B cell (primary cell): ENCODE measurements at regions not wholly inside any gene's neighbourhood (a gene's known extent, or its start where the extent isn't known, plus 50 kb on each side); places are given as distances from the start of the nearest gene placed in this dataset.

Source experiments
- ATAC-seq: fragments of 200-7000 bp; cut with Tn5 transposase; one replicate; pipeline ENCODE4 v1.10.0; 2021; ENCODE audit warnings: low read depth, mild to moderate bottlenecking, moderate number of reproducible peaks, moderate library complexity
- CTCF ChIA-PET: fragments of 350-600 bp; sonication (Branson Sonifier 250); formaldehyde crosslinking; loops from one replicate; lab custom pipeline; 2021; ENCODE audit warnings: antibody characterized with exemption, inconsistent platforms; lab: Charles Lee
- POLR2A ChIA-PET: fragments of 350-600 bp; sonication (Branson Sonifier 250); formaldehyde crosslinking; loops from one replicate; lab custom pipeline; 2021; ENCODE audit warnings: antibody characterized with exemption; lab: Charles Lee
- DNase-seq: peaks from one replicate; pipeline ENCODE4 v3.0.0; 2013
- H2AFZ ChIP-seq: 2 replicates; pipeline ENCODE4 v1.6.1; 2012; ENCODE audit warnings: mild to moderate bottlenecking, low read depth, low read length; ENCODE audit not compliant: insufficient read depth, poor library complexity, severe bottlenecking
- H3K27ac ChIP-seq, 2 donors: 1 replicate in 1 of 2; 2 replicates in 1 of 2; pipeline ENCODE4 v1.5.1; 2012 to 2013; ENCODE audit warnings: low read length in 2 of 2, mild to moderate bottlenecking in 2 of 2, moderate library complexity in 1 of 2
- H3K27me3 ChIP-seq, 4 experiments: fragments of 200-600 bp in 1 of 4; sonication (generic) in 1 of 4; replicated peaks in 1 of 4; 1 replicate in 2 of 4; 2 replicates in 2 of 4; pipeline versions ENCODE4 v1.6.1 to v1.7.0; 2013 to 2016; ENCODE audit warnings: low read length in 3 of 4, mild to moderate bottlenecking in 2 of 4, mixed read lengths in 1 of 4, moderate library complexity in 1 of 4; ENCODE audit not compliant: insufficient read depth in 4 of 4, control insufficient read depth in 3 of 4; ENCODE audit errors: control extremely low read depth in 1 of 4
- H3K36me3 ChIP-seq, 2 experiments: replicated peaks in 1 of 2; 1 replicate in 1 of 2; 2 replicates in 1 of 2; pipeline versions ENCODE4 v1.6.1 to v1.7.1; 2013; ENCODE audit warnings: low read length in 1 of 2; ENCODE audit not compliant: insufficient read depth in 2 of 2, control insufficient read depth in 1 of 2; ENCODE audit errors: control extremely low read depth in 1 of 2, extremely low read depth in 1 of 2
- H3K4me1 ChIP-seq, 2 donors: fragments of 200-600 bp in 1 of 2; sonication (generic) in 1 of 2; 1 replicate in 1 of 2; 2 replicates in 1 of 2; pipeline versions ENCODE4 v1.5.1 to v1.6.1; 2013 to 2017; ENCODE audit warnings: low read length in 2 of 2; ENCODE audit not compliant: control insufficient read depth in 2 of 2, insufficient read depth in 2 of 2
- H3K4me2 ChIP-seq: replicated peaks from 2 replicates; pipeline ENCODE3; 2012; ENCODE audit warnings: mild to moderate bottlenecking, low read depth, low read length; ENCODE audit not compliant: poor library complexity, severe bottlenecking
- H3K4me3 ChIP-seq, 5 experiments: fragments of 200-600 bp in 1 of 5; sonication (generic) in 1 of 5; 1 replicate in 3 of 5; 2 replicates in 2 of 5; pipeline versions ENCODE4 v1.5.1 to v1.7.0; 2011 to 2016; ENCODE audit warnings: low read length in 4 of 5, mild to moderate bottlenecking in 4 of 5, low read depth in 2 of 5, control low read depth in 1 of 5, moderate library complexity in 1 of 5; ENCODE audit not compliant: insufficient read depth in 1 of 5; ENCODE audit errors: control extremely low read depth in 1 of 5, extremely low read depth in 1 of 5
- H3K79me2 ChIP-seq: fragments of 200-600 bp; sonication (generic); one replicate; pipeline ENCODE4 v1.6.0; 2016; ENCODE audit warnings: low read length; ENCODE audit not compliant: control insufficient read depth, insufficient read depth
- H3K9ac ChIP-seq: fragments of 200-600 bp; sonication (generic); 2 replicates; pipeline ENCODE4 v1.6.1; 2017; ENCODE audit warnings: mild to moderate bottlenecking, low read length, moderate library complexity
- H3K9me3 ChIP-seq, 3 donors: one replicate each; pipeline versions ENCODE4 v1.6.1 to v1.7.1; 2013; ENCODE audit warnings: low read length in 2 of 3; ENCODE audit not compliant: control insufficient read depth in 2 of 3, insufficient read depth in 1 of 3; ENCODE audit errors: control extremely low read depth in 1 of 3
- H4K20me1 ChIP-seq: 2 replicates; pipeline ENCODE4 v1.6.0; 2012; ENCODE audit warnings: mild to moderate bottlenecking, low read length; ENCODE audit not compliant: insufficient read depth, control insufficient read depth, poor library complexity, severe bottlenecking
- H3K27ac Mint-ChIP-seq: one replicate; pipeline ENCODE4 v1.8.0; 2021; ENCODE audit warnings: mixed read lengths
- H3K27me3 Mint-ChIP-seq: one replicate; pipeline ENCODE4 v1.8.0; 2021; ENCODE audit warnings: mixed read lengths
- H3K4me1 Mint-ChIP-seq: one replicate; pipeline ENCODE4 v1.8.0; 2021; ENCODE audit warnings: mixed read lengths
- H3K4me3 Mint-ChIP-seq: one replicate; pipeline ENCODE4 v1.8.0; 2021; ENCODE audit warnings: mixed read lengths
- H3K9me3 Mint-ChIP-seq: one replicate; pipeline ENCODE4 v1.8.0; 2022; ENCODE audit warnings: mixed read lengths; ENCODE audit not compliant: insufficient read depth
- CTCF ChIP-seq: fragments of 200-600 bp; IDR thresholded peaks from one replicate; pipeline ENCODE4 v1.8.0; 2022; ENCODE audit warnings: antibody characterized with exemption, mild to moderate bottlenecking
- EZH2 ChIP-seq: IDR thresholded peaks from 2 replicates; pipeline ENCODE4 v1.6.1; 2012; ENCODE audit warnings: borderline replicate concordance, low read depth, mild to moderate bottlenecking, moderate library complexity, low read length; ENCODE audit not compliant: insufficient read depth, poor library complexity, severe bottlenecking
- WGBS: methylation state at CpG from one replicate; pipeline ENCODE4 v1.1.5; 2013; ENCODE audit warnings: missing lambda C conversion rate; ENCODE audit not compliant: insufficient coverage; 5-methylcytosine and 5-hydroxymethylcytosine counted together
- intact Hi-C: fragments of 100-400 bp; cut with micrococcal nuclease; formaldehyde crosslinking; loops from one replicate; pipeline ENCODE4 v1.10.0; 2022

DNA sequence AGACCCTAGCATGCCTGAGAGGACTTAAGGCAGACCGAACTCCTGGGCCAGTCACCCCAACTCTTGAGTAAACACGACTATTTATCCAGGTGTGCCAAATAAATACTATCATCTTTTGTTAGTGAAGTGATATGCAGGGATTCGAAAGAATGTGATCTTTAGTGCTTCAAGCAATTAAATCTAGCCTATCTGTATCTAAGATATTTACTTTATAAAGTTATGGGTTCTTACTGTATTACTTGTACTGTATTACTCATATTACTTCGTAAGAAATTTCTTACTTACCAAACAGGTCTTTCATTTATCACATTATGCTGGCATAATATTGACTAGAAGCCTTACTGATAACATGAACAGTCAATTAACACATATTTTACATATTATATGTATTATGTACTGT is 211.6 kb upstream of the NECTIN3 start:
- POLR2A ChIA-PET: no interaction called here
- H3K4me1 ChIP-seq: no peaks in the 10 kb centered on the region
- no peaks in the 10 kb centered on the region for H3K9me3 ChIP-seq
- no peak overlapping the region for H3K27ac ChIP-seq
- no peak for TF ChIP-seq EZH2
- no peak for TF ChIP-seq CTCF
- Mint-ChIP-seq H3K9me3 (no peaks in the 10 kb centered on the region), H3K4me3 (no peak overlapping the region), H3K4me1 (no peaks in the 10 kb centered on the region), H3K27ac (no peak overlapping the region), H3K27me3 (no peaks in the 10 kb centered on the region)
- H2AFZ ChIP-seq: no peak overlapping the region
- H3K9ac ChIP-seq: no peak overlapping the region
- DNase-seq (no peak), ATAC-seq (no peak)
- CTCF ChIA-PET: no interaction called here
- no peaks in the 10 kb centered on the region for H3K79me2 ChIP-seq
- no CpG with 5 or more reads among the region's 4 CpGs for WGBS
- H3K27me3 ChIP-seq: no peaks in the 10 kb centered on the region
- no peaks in the 10 kb centered on the region for H4K20me1 ChIP-seq
- no peak overlapping the region for H3K4me2 ChIP-seq
- intact Hi-C loops: no loop called here
- no peak overlapping the region for H3K4me3 ChIP-seq
- no peaks in the 10 kb centered on the region for H3K36me3 ChIP-seq

GRCh38 chr3:110865934-110866333 is 205.7 kb upstream of the NECTIN3 start:
- no peaks in the 10 kb centered on the region for H4K20me1 ChIP-seq
- no peak overlapping the region for H3K4me3 Mint-ChIP-seq
- 100% methylated on average over 1 of the region's 4 CpGs for WGBS
- CTCF ChIA-PET: no interaction called here
- ATAC-seq (no peak), DNase-seq (no peak)
- no peaks in the 10 kb centered on the region for H3K4me1 Mint-ChIP-seq
- H3K4me2 ChIP-seq: no peak overlapping the region
- no peaks in the 10 kb centered on the region for H3K27me3 ChIP-seq
- no peaks in the 10 kb centered on the region for H3K4me1 ChIP-seq
- H3K4me3 ChIP-seq: no peak overlapping the region
- intact Hi-C loops: no loop called here
- no peaks in the 10 kb centered on the region for H3K36me3 ChIP-seq
- H3K9ac ChIP-seq: no peak overlapping the region
- POLR2A ChIA-PET: no interaction called here
- no peak overlapping the region for H2AFZ ChIP-seq
- no peaks in the 10 kb centered on the region for H3K79me2 ChIP-seq
- H3K27ac ChIP-seq: no peak overlapping the region
- no peak overlapping the region for H3K27ac Mint-ChIP-seq
- H3K27me3 Mint-ChIP-seq: no peaks in the 10 kb centered on the region
- no peaks in the 10 kb centered on the region for H3K9me3 Mint-ChIP-seq
- no peaks in the 10 kb centered on the region for H3K9me3 ChIP-seq
- no peak for TF ChIP-seq CTCF
